Breast epithelium (tissue), 3 donors: ENCODE measurements at regions not wholly inside any gene's neighbourhood (a gene's known extent, or its start where the extent isn't known, plus 50 kb on each side); places are given as distances from the start of the nearest gene placed in this dataset.

Experiments
- CTCF ChIP-seq, 3 donors: fragments of 450-650 bp; IDR thresholded peaks; one replicate each; pipeline ENCODE4 v1.5.1; 2016 to 2017; ENCODE audit warnings: antibody characterized with exemption in 3 of 3, mild to moderate bottlenecking in 3 of 3, moderate library complexity in 3 of 3
- POLR2A ChIP-seq: fragments of 450-650 bp; IDR thresholded peaks from one replicate; pipeline ENCODE4 v1.6.1; 2016; ENCODE audit warnings: antibody characterized with exemption, mild to moderate bottlenecking, moderate library complexity

- TF ChIP-seq POLR2A (no peak), CTCF (IDR thresholded peaks at IDR 0.05) (no peak)
Measured at GRCh38 chr9:22211588-22212360, 202.7 kb upstream of the CDKN2B start.
